Endothelial cell of umbilical vein (primary cell): ENCODE measurements at regions not wholly inside any gene's neighbourhood (a gene's known extent, or its start where the extent isn't known, plus 50 kb on each side); places are given as distances from the start of the nearest gene placed in this dataset.

Experiments used
- BruUV-seq: library from RNA; stranded (reverse); fragments of 400-500 nt; replicated peaks from 2 replicates; lab custom pipeline; 2021; lab: Mats Ljungman, UMichigan
- CTCF ChIA-PET: fragments of 300-600, 350-600 bp; sonication (Branson Sonifier 250); formaldehyde crosslinking; loops from one replicate; lab custom pipeline; 2021; ENCODE audit warnings: antibody characterized with exemption, inconsistent platforms; lab: Charles Lee
- POLR2A ChIA-PET: fragments of 300-600, 350-600 bp; sonication (Branson Sonifier 250); formaldehyde crosslinking; loops from one replicate; lab custom pipeline; 2021; ENCODE audit warnings: antibody characterized with exemption, inconsistent platforms; lab: Charles Lee
- DNase-seq: peaks from one replicate; pipeline ENCODE4 v3.0.0-alpha.2; 2011; ENCODE audit warnings: low read depth, low spot score
- FAIRE-seq: peaks from 2 replicates; lab custom pipeline; 2011; peaks lifted over from hg19 to GRCh38; lab: Jason Lieb, UNC
- H2AFZ ChIP-seq: 2 replicates; pipeline ENCODE4 v1.6.0; 2012; ENCODE audit warnings: low read depth, low read length, control low read depth, inconsistent platforms
- H3K27ac ChIP-seq: 2 replicates; pipeline ENCODE4 v1.5.1; 2011; ENCODE audit warnings: low read depth, mild to moderate bottlenecking, control low read depth, low read length, moderate library complexity; ENCODE audit not compliant: insufficient read depth
- H3K27me3 ChIP-seq, 2 experiments: 2 replicates each; pipeline versions ENCODE4 v1.6.0 to v1.6.1; 2011; ENCODE audit warnings: low read length in 2 of 2, mixed read lengths in 1 of 2; ENCODE audit not compliant: control insufficient read depth in 2 of 2, insufficient read depth in 2 of 2
- H3K36me3 ChIP-seq, 2 experiments: 2 replicates in 1 of 2; 3 replicates in 1 of 2; pipeline ENCODE4 v1.5.1; 2011; ENCODE audit warnings: low read length in 2 of 2, mild to moderate bottlenecking in 1 of 2, moderate library complexity in 1 of 2; ENCODE audit not compliant: control insufficient read depth in 2 of 2, insufficient read depth in 2 of 2; ENCODE audit errors: extremely low read depth in 1 of 2
- H3K4me1 ChIP-seq: 3 replicates; pipeline ENCODE4 v1.5.1; 2011; ENCODE audit warnings: mild to moderate bottlenecking, low read length; ENCODE audit not compliant: control insufficient read depth, insufficient read depth; ENCODE audit errors: extremely low read depth
- H3K4me2 ChIP-seq: 2 replicates; pipeline ENCODE4 v1.6.1; 2011; ENCODE audit warnings: low read length, control low read depth, mixed read lengths; ENCODE audit not compliant: insufficient read depth
- H3K4me3 ChIP-seq, 3 experiments: fragments of 200-600 bp in 1 of 3; sonication (generic), shearing (Covaris generic) in 1 of 3; replicated peaks in 1 of 3; 2 replicates each; pipeline ENCODE4 v1.5.1; 2011 to 2016; ENCODE audit warnings: control low read depth in 3 of 3, low read length in 3 of 3, mild to moderate bottlenecking in 2 of 3, inconsistent platforms in 1 of 3, low read depth in 1 of 3, moderate library complexity in 1 of 3; ENCODE audit not compliant: insufficient read depth in 1 of 3
- H3K79me2 ChIP-seq: 2 replicates; pipeline ENCODE4 v1.6.0; 2012; ENCODE audit warnings: low read length, inconsistent platforms; ENCODE audit not compliant: control insufficient read depth, insufficient read depth
- H3K9ac ChIP-seq: replicated peaks from 2 replicates; pipeline ENCODE3; 2011; ENCODE audit warnings: low read length, control low read depth; ENCODE audit not compliant: insufficient read depth; ENCODE audit errors: extremely low read depth
- H3K9me1 ChIP-seq: replicated peaks from 3 replicates; pipeline ENCODE4 v1.6.0; 2011; ENCODE audit warnings: mild to moderate bottlenecking, low read length; ENCODE audit not compliant: control insufficient read depth, insufficient read depth; ENCODE audit errors: extremely low read depth
- H3K9me3 ChIP-seq: replicated peaks from 2 replicates; pipeline ENCODE4 v1.5.1; 2012; ENCODE audit warnings: low read length, inconsistent platforms; ENCODE audit not compliant: control insufficient read depth, insufficient read depth
- H4K20me1 ChIP-seq: replicated peaks from 2 replicates; pipeline ENCODE3; 2011; ENCODE audit warnings: mild to moderate bottlenecking, low read length; ENCODE audit not compliant: control insufficient read depth, insufficient read depth; ENCODE audit errors: extremely low read depth
- CTCF ChIP-seq, 2 donors: IDR thresholded peaks; 1 replicate in 1 of 2; 2 replicates in 1 of 2; pipeline ENCODE4 v1.5.1; 2011; ENCODE audit warnings: low read length in 2 of 2, mild to moderate bottlenecking in 2 of 2, moderate library complexity in 2 of 2, control low read depth in 1 of 2, inconsistent platforms in 1 of 2, low read depth in 1 of 2; ENCODE audit not compliant: insufficient read depth in 1 of 2; ENCODE audit errors: extremely low read depth in 1 of 2
- FOS ChIP-seq: IDR thresholded peaks from 2 replicates; pipeline ENCODE4 v1.6.1; 2011; ENCODE audit warnings: mild to moderate bottlenecking, low read length, moderate library complexity, borderline replicate concordance; ENCODE audit not compliant: insufficient read depth
- GATA2 ChIP-seq: IDR thresholded peaks from 2 replicates; pipeline ENCODE4 v1.7.0; 2011; ENCODE audit warnings: low read depth, mild to moderate bottlenecking, moderate library complexity, mixed read lengths, low read length; ENCODE audit not compliant: insufficient read length, insufficient read depth
- JUN ChIP-seq: IDR thresholded peaks from 2 replicates; pipeline ENCODE4 v1.6.1; 2011; ENCODE audit warnings: borderline replicate concordance, low read depth; ENCODE audit not compliant: insufficient read length, insufficient read depth
- MYC ChIP-seq: IDR thresholded peaks from one replicate; pipeline ENCODE4 v1.6.1; 2011; ENCODE audit warnings: mild to moderate bottlenecking, low read depth, low read length
- POLR2AphosphoS5 ChIP-seq: IDR thresholded peaks from 2 replicates; pipeline ENCODE4 v1.6.1; 2012; ENCODE audit warnings: low read depth, mild to moderate bottlenecking, control low read depth, low read length, moderate library complexity; ENCODE audit not compliant: insufficient read depth
- dilution Hi-C: fragments of 300-500 bp; cut with MboI; formaldehyde crosslinking; loops from one replicate; pipeline ENCODE4 v1.15.0; 2019; ENCODE audit warnings: low sequenced_read_pairs; ENCODE audit not compliant: extremely low pct_ligation_motif_present
- intact Hi-C: fragments of 100-400 bp; cut with micrococcal nuclease; formaldehyde crosslinking; loops from one replicate; pipeline ENCODE4 v1.10.0; 2022

GRCh38 chr13:90577726-90578125 lies 769.8 kb upstream of the MIR17HG start:
- H3K9ac ChIP-seq = no peak overlapping the region
- no peaks in the 10 kb centered on the region for H4K20me1 ChIP-seq
- intact Hi-C loops (no loop called here), dilution Hi-C loops (no loop called here)
- DNase-seq (no peak), FAIRE-seq (no peak)
- H2AFZ ChIP-seq = no peak overlapping the region
- ChIA-PET CTCF (no interaction called here), POLR2A (no interaction called here)
- H3K27me3 ChIP-seq = no peaks in the 10 kb centered on the region
- no peaks in the 10 kb centered on the region for H3K9me1 ChIP-seq
- no peaks in the 10 kb centered on the region for H3K36me3 ChIP-seq
- no peaks in the 10 kb centered on the region for H3K79me2 ChIP-seq
- no TSS peak for BruUV-seq
- H3K27ac ChIP-seq = no peak overlapping the region
- no peak for TF ChIP-seq CTCF (IDR thresholded peaks at IDR 0.05; ENCODE audit: extremely low read depth in 1 of 2, insufficient read depth in 1 of 2, low read depth in 1 of 2, low read length in 2 of 2)
- TF ChIP-seq FOS = no peak
- no peak for TF ChIP-seq POLR2AphosphoS5
- peaks cover 2% of the 10 kb centered on the region for H3K9me3 ChIP-seq
- H3K4me2 ChIP-seq = no peak overlapping the region
- no peak overlapping the region for H3K4me3 ChIP-seq
- no peaks in the 10 kb centered on the region for H3K4me1 ChIP-seq

- no peak overlapping the region for H2AFZ ChIP-seq
- H3K27me3 ChIP-seq = no peaks in the 10 kb centered on the region
- H3K9me3 ChIP-seq = no peaks in the 10 kb centered on the region
- FAIRE-seq (no peak), DNase-seq (no peak)
- no peaks in the 10 kb centered on the region for H3K79me2 ChIP-seq
- no peak overlapping the region for H3K4me3 ChIP-seq
- POLR2A ChIA-PET = no interaction called here
- H3K4me2 ChIP-seq = no peak overlapping the region
- no peaks in the 10 kb centered on the region for H3K36me3 ChIP-seq
- CTCF ChIA-PET = no interaction called here
- TF ChIP-seq JUN (no peak), MYC (no peak), GATA2 (no peak), CTCF (IDR thresholded peaks at IDR 0.05; ENCODE audit: extremely low read depth in 1 of 2, insufficient read depth in 1 of 2, low read depth in 1 of 2, low read length in 2 of 2) (no peak)
- no TSS peak for BruUV-seq
- H3K9me1 ChIP-seq = no peaks in the 10 kb centered on the region
- H4K20me1 ChIP-seq = no peaks in the 10 kb centered on the region
- intact Hi-C loops = no loop called here
- H3K4me1 ChIP-seq = no peaks in the 10 kb centered on the region
- H3K27ac ChIP-seq = no peak overlapping the region
- no peak overlapping the region for H3K9ac ChIP-seq
- dilution Hi-C loops = no loop called here
These were observed 762.1 kb upstream of the MIR17HG start for GRCh38 chr13:90585392-90585791.
